ENCODE measurements at regions not wholly inside any gene's neighbourhood (a gene's known extent, or its start where the extent isn't known, plus 50 kb on each side); places are given as distances from the start of the nearest gene placed in this dataset.

DNA sequence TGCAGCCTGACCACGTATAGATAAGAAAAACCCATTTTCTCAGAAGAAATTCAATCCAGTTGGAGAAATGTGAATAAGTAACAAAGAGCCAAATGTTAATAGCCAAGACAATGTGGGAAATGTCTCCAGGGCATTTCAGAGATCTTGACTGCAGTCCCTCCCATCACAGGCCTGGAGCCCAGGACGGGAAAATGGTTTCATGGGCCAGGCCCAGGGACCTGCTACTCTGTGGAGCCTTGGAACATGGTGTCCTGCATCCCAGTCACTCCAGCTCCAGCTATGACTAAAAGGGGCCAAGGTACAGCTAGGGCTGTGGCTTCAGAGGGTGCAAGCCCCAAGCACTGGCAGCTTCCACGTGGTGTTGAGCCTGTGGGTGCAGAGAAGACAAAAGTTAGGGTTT, 490.0 kb downstream of the CYLC2 start:
- TF ChIP-seq POLR2A (IDR thresholded peaks at IDR 0.05), result no peak
- TF ChIP-seq, protein P1, sequence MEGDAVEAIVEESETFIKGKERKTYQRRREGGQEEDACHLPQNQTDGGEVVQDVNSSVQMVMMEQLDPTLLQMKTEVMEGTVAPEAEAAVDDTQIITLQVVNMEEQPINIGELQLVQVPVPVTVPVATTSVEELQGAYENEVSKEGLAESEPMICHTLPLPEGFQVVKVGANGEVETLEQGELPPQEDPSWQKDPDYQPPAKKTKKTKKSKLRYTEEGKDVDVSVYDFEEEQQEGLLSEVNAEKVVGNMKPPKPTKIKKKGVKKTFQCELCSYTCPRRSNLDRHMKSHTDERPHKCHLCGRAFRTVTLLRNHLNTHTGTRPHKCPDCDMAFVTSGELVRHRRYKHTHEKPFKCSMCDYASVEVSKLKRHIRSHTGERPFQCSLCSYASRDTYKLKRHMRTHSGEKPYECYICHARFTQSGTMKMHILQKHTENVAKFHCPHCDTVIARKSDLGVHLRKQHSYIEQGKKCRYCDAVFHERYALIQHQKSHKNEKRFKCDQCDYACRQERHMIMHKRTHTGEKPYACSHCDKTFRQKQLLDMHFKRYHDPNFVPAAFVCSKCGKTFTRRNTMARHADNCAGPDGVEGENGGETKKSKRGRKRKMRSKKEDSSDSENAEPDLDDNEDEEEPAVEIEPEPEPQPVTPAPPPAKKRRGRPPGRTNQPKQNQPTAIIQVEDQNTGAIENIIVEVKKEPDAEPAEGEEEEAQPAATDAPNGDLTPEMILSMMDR (IDR thresholded peaks at IDR 0.05), result no peak
- no peak for TF ChIP-seq POLR2AphosphoS5 (IDR thresholded peaks at IDR 0.05)

Data from breast epithelium (tissue), 3 donors.